ENCODE measurements at regions not wholly inside any gene's neighbourhood (a gene's known extent, or its start where the extent isn't known, plus 50 kb on each side); places are given as distances from the start of the nearest gene placed in this dataset.
A peak's percentile ranks its signal among the peaks of the same experiment; 100 is the strongest.

- DNase-seq (ENCODE audit: low read depth), result peak; percentile 7
Measured at GRCh38 chr3:109803274-109803673, 465.9 kb upstream of the DPPA4 start.

DNA sequence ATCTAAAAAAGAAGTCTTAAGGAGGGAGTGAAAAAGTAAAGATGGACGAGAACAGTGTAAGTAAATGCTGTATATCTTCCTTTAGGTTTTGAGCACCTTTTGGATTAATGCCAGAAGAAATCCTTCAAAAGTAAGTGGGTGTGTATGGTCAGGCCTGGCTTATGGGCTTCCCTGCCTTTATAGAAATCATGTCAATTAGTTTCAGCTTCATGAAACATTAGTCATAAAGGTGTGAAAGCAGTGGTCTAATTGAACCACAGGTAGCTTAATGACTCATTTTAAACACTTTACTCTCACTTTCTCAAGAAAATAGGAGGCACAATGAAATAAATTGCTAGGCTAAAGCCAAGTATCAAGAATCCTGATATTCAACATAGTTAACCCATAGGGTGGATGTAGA lies 467.4 kb upstream of the DPPA4 start:
- DNase-seq (ENCODE audit: low read depth), result no peak

GRCh38 chr3:109806929-109807328 lies 469.6 kb upstream of the DPPA4 start:
- DNase-seq (ENCODE audit: low read depth), result peak; percentile 50

DNA sequence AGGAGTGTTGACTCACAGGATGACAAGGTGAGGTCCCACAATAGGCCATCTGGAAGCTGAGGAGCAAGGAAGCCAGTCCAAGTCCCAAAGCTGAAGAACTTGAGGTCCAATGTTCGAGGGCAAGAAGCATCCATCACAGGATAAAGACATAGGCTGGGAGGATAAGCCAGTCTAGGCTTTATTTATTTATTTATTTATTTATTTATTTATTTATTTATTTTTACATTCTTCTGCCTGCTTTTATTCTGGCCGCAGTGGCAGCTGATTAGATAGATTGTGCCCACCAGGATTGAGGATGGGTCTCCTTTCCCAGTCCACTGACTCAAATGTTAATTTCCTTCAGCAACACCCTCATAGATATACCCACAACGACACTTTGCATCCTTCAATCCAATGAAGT lies 472.2 kb upstream of the DPPA4 start:
- DNase-seq (ENCODE audit: low read depth), result no peak

- no peak for DNase-seq (ENCODE audit: low read depth)
Measured at GRCh38 chr3:109818081-109818480, 480.7 kb upstream of the DPPA4 start.

GRCh38 chr3:109819734-109820133 lies 482.4 kb upstream of the DPPA4 start:
- no peak for DNase-seq (ENCODE audit: low read depth)

GRCh38 chr3:109825971-109826810 lies 488.8 kb upstream of the DPPA4 start:
- no peak for DNase-seq (ENCODE audit: low read depth)

DNA sequence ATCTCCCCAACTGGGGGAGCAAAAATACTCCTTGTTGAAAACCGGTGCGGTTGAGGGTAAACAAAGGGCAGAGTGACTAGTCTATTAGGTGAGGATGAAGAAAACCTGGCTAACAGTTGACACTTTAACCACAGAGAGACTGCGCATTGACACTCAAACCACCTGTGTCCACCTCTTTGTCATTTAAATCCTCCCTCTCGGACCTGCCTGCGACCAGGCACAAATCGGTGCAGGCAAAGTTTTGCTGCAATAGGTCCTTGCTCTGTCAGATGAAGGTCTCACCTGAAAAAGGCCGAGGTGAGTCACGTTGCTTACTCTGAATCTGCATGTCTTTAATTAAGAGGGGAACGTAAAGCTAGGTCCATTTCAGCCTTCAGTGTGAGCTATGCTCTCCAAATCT lies 494.1 kb upstream of the DPPA4 start:
- DNase-seq (ENCODE audit: low read depth), result no peak

DNA sequence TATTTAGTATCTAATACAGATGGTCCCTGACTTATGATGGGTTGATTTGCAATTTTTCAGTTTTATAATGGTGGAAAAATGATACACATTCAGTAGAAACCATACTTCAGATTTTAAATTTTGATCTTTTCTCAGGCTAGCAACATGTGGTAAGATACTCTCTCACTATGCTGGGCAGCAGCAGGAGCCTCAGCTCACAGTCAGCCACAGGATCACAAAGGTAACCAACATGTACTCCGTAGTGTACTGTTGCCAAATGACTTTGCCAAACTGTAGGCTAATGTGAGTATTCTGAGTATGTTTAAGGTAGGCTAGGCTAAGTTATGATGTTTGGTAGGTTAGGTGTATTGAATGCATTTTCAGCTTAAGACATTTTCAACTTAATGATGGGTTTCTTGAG lies 498.6 kb upstream of the DPPA4 start:
- DNase-seq (ENCODE audit: low read depth), result no peak

GRCh38 chr3:109851854-109852253 lies 514.5 kb upstream of the DPPA4 start:
- no peak for DNase-seq (ENCODE audit: low read depth)

DNA sequence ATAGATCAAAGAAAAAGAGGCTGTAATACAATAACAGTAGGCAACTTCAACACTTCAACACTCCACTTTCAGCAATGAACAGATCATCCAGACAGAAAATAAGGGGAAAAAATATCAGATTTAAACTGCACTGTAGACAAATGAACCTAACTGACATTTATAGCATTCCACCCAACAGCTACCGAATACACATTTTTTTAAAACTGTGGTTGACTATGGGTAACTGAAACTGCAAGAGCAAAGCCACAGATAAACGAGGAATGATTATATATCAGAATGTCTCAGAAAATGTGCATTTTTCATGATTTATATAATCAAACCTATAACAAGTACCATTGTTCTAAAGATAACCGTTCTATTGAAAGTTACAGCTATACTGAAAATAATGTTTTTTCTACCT lies 514.9 kb upstream of the DPPA4 start:
- no peak for DNase-seq (ENCODE audit: low read depth)

DNA sequence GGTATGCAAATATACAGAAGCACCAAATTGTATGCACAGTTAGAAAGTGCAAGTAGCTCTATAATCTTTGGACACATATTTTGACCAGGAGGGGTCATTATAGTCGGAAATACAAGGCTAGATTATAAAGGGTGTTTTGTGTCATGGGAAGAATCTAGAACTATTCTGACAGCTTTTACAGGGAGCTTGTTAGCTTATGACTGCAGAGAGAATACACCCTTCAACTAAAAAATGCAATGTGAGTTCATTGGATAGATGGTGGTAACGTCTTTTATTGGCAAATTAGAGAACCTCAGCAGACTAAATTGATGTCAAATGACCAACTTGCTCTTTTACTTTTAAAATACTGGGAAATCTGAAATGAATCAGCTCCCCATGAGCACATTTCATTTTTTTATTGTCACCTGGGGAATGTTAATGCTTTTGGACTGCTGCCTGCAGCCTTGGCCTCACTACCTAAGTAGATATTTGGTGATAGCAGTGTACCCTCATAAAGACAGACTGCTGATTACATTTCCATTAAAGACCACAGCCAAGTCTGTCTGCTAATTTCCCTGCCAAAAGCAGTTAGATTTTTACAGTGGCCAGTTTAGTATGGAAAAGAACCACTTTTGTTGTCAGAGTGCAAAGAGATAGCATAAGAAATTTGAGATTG lies 515.9 kb upstream of the DPPA4 start:
- no peak for DNase-seq (ENCODE audit: low read depth)

GRCh38 chr3:109863701-109864100 lies 526.4 kb upstream of the DPPA4 start:
- DNase-seq (ENCODE audit: low read depth), result peak; percentile 1

DNA sequence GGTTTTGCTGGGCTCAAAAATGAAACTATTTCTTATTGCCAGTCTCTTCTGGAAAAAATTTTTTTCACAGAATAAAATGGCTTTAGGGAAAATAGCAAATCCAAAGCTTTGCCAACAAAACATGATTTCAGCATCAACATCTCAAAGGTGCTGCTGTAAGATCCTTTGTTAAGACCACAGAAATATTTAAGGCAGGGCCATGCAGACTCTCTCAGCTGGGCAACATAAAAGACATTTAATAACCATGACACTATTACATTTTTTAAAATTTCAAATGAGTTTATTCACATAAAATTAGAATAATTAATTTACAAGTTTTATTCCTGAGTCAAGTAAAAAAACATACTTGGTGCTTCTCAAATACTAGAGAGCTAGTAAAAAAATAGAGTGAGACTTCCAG lies 527.1 kb upstream of the DPPA4 start:
- DNase-seq (ENCODE audit: low read depth), result no peak

DNA sequence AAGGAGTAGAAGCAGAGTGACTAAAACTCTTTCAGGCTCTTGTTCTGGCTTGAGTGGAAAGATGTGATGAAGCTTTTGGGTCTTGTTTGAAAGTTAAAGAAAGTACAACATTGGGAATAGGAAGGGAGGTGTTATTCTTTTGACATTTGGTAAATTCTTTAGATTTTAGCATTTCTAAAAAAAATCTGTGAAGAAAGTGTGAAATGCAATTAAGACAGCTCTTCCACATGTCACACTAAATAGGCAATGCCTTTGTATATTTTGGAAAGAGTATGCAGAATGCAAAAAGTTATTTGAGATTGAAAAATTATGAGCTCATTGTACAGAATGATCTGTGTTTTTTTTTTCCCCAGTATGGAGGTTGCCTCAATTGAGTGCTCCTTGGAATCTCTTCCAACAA lies 532.2 kb upstream of the DPPA4 start:
- DNase-seq (ENCODE audit: low read depth), result no peak

DNA sequence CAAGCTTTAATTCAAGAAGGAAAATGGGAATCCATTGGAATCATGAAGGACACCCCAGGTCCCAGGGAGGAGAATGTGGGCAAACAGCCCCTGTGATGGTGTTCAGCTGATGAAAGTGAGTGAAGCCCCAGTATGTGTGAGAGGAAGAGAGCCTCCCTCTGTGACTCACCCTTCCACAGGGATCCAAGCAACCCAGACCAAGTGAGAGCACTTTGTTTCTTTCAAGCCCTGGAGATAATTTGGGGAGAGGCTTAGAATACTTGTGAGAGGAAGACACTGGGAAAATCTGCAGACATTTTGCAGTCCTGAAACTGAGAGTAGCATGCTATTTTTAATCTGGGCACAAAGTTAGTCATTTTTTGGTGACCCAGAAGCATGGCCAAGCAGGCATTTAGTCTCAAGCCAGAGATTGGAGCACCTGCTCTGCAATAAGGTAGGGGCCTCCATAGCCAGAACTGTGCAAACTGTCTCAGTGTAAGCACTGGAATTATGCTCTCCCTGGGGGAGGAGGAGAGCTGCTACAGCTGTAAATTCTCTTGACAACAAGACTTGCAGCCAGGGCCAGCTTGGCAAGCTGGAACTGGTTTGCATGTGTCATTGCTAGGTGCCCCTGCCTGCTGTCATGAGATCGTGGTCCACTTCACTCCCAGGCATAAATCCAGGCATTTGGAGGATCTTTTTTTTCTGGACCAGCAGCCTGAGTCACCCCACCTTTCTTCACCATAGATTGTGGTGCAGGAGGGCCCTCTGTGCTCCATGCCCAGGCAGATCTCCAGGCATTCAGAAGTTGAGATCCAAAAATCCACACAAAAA lies 537.8 kb upstream of the DPPA4 start:
- DNase-seq (ENCODE audit: low read depth), result peak; percentile 1

- peak; percentile 15 for DNase-seq (ENCODE audit: low read depth)
Measured at GRCh38 chr3:109877616-109878015, 540.3 kb upstream of the DPPA4 start.

GRCh38 chr3:109882144-109882543 lies 544.8 kb upstream of the DPPA4 start:
- no peak for DNase-seq (ENCODE audit: low read depth)

- DNase-seq (ENCODE audit: low read depth), result no peak
Measured at GRCh38 chr3:109887293-109887692, 549.9 kb upstream of the DPPA4 start.

- DNase-seq (ENCODE audit: low read depth), result no peak
Measured at GRCh38 chr3:109888026-109888425, 550.7 kb upstream of the DPPA4 start.

- DNase-seq (ENCODE audit: low read depth), result no peak
Measured at GRCh38 chr3:109897734-109898133, 560.4 kb upstream of the DPPA4 start.

DNA sequence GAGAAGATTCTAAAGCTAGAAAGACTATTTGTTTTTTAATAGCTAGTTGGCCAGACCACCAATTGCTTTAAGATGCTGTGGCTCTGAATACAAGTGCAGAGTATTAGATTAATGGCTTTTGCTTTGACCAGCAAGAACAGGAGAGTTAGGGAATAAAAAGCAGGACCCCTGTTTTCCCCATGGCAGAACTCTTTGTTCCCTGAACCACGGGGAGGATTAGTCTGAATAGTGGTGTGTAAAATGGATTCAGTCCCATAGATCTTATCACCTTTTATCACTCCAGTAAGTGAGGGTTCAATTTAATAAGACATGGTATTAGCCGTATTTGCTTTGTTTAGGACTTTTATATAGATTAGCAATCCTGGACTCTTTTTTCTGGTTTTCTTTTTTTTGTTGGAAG lies 562.6 kb upstream of the DPPA4 start:
- DNase-seq (ENCODE audit: low read depth), result no peak

DNA sequence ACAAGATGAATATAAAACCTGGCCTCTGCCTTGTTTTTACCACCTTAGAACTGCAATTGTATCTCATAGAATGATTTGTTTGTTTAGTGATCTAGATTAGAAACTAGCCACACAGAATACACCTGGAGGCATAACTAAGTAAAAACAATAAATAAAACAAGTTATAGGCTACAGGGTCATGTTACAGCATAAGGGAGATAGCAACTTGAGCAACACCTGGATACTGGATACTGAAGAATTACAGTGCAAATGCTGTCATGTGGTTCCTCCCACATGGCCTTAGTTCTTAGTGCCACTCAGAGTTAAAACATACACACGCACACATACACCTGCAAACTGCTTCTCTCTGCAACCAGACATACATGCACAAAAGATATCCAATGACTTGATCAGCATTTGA lies 563.4 kb upstream of the DPPA4 start:
- no peak for DNase-seq (ENCODE audit: low read depth)

Measured in iris pigment epithelial cell (primary cell).